Activated CD4-positive, alpha-beta T cell treated with anti-CD3 and anti-CD28 coated beads, Interleukin-2, amount 50 U/mL, for 48 hours (primary cell): ENCODE measurements at regions not wholly inside any gene's neighbourhood (a gene's known extent, or its start where the extent isn't known, plus 50 kb on each side); places are given as distances from the start of the nearest gene placed in this dataset.

ENCODE experiments used
- DNase-seq, 2 experiments: peaks; one replicate each; pipeline ENCODE4 v3.0.0-alpha.2; 2020

DNA sequence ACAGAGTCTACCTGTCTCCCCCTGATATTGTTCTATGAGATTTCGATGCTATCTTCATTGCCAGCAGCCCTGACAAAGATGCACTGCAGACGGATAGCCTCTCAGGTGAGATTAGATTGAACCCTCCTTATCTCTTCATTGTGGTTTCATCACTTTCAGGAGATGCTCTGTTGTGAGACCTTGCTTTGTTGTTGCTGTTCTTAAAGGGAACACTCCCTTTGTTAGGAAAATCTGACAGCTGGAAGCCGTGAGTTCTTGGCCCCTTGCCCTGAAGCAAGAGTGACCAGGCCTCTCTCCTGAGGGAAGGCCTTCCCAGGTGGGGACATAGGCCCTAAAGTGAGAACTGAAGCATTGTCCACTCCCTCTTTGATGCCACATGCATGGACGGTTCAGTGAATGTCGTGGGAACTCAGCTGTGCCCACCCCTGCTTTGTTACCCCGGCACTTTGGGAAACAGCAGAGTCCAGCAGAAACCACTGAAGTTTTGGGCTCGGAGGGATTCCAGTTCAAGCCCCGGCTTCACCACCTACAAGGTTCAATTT lies 976.1 kb downstream of the TBC1D22A start:
- no peak for DNase-seq

DNA sequence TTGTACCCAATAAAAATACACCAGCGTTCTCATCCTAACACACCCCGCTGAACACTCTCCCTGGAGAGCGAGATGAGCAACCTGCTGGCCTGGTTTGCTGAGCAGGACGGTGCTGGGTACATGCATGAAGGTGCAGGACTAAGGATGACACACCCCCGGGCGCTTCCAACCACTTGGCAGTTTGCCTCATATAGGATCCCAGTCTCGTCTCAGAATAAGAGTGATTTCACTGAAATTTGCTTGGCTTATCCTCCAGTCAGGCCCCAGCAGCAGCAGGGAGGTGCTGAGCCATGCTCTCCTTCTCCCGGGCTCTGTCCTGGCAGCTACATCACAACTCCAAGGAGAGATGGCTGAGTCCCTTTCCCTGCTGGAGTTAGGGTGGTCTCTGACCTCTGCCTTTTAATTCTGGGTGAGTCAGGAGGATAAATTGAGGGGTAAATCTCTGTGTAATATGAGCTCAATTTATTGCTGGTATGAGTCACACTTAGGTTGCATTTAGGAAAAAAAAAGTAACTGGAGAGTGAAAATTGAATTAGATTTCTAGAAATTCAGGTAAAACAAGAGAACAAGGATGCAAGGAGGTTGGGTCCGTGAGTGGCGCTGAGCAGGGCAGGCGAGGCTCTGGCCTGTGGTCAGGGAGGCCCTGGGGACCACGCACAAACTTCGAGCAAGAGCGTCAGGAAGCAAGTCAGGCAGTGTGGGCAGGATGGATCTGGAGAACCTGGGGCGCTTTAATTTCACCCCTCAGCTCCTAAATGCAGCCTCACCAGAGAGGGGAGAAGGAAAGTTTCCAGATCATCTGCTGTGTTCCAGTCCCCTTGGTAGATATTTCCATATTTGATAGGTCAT lies 974.0 kb downstream of the TBC1D22A start:
- DNase-seq: no peak

GRCh38 chr22:47734511-47734910 lies 972.1 kb downstream of the TBC1D22A start:
- no peak for DNase-seq

- no peak for DNase-seq
These were observed 965.2 kb downstream of the TBC1D22A start for GRCh38 chr22:47727641-47728040.

DNA sequence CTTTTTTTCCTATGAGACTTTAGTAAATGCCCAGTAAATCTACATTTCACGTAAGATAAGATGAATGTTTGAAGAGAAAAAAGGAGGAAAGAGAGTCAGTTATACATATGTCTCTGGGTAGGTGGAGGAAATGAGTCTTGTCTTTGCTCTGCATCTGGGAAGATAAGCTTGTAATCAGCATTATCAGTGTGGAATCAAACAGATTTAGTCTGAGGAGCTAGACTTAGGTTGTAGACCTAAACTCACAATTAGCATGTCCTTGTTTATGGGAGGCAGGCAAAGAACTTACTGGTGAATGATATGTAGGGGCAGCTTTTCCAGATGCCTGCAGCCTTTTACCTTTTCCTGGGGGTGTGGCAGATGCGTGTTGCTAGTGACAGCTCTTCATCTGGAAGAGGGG lies 962.3 kb downstream of the TBC1D22A start:
- no peak for DNase-seq

DNA sequence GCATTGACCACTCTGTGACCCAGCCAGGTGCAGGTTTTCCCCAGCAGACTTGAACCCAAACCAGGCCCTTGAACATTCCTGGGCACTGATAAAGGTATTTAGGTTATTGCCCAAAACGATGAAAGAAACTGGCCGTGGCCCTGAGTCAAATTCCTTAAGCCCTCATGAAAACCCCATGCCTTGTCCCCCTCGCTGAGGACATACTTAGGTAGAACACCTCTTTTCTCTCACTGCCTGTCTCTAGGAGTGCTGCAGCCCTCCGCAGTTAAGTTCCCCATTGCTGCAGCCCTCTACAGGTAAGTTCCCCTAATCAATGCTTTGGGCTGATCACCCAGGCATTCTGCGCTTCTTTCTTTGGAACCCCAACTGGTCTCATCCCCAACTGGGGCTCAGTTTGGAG lies 961.6 kb downstream of the TBC1D22A start:
- DNase-seq: no peak

- no peak for DNase-seq
These were observed 955.9 kb downstream of the TBC1D22A start for GRCh38 chr22:47718337-47718736.

- no peak for DNase-seq
These were observed 954.6 kb downstream of the TBC1D22A start for GRCh38 chr22:47716890-47717615.

- no peak for DNase-seq
These were observed 953.6 kb downstream of the TBC1D22A start for GRCh38 chr22:47715866-47716578.

DNA sequence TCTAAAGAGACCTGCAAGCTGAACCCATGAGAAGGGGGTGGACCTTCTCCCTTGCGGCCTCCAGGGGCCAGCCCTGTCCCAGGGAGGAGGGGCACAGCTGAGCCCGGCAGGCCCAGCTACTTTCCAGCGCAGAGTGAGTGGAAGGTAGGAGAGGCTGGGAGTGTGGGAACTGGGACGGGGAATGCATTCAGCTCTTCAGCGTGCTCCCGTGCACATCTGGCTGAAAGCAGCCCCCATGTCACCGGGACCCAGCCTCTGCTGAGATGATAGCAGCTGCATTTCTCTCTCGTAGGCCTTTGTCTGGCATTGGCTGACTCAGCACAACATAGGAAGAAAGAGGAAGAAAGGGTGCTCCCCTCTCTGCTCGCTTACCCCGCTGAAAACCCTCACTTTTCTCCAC lies 951.5 kb downstream of the TBC1D22A start:
- DNase-seq: no peak

GRCh38 chr22:47710135-47710534 lies 947.7 kb downstream of the TBC1D22A start:
- DNase-seq: no peak

DNA sequence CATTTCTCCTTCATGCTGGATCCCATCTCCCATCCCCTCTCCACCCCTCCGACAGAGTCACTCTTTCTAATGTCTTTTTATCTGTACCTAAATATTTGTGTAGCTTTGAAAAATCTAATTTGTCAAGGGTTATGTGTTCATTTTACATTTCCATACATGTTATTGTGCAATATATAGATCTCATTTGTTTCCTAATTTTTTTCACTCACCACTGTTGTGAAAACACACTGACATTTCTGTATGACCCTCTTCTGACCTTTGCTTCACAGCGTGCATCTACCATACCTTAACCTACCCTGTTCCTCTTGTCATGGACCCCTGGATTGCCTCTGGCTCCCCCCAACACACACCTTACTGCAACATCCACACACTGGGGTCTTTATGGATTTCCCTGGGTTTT lies 942.9 kb downstream of the TBC1D22A start:
- no peak for DNase-seq

- DNase-seq: no peak
These were observed 936.5 kb downstream of the TBC1D22A start for GRCh38 chr22:47698906-47699305.

- no peak for DNase-seq
These were observed 935.4 kb downstream of the TBC1D22A start for GRCh38 chr22:47697861-47698260.

DNA sequence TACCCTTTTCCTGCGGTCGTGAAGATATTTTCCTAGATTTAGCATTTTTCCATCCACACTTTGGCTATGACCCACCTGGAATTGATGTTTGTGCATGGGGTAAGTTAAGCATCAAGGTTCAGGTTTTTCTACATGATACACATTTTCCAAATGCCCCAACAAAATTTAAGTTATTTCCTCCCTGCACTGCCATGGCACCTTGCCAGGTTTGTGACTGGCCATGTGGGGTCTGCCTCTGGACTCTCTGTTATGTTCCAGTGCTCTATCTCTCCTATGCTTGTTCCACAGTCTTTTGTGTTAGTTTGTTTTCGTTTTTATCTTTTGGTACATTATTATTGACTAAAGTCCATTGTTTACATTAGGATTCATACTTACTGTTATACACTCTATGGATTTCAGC lies 934.3 kb downstream of the TBC1D22A start:
- DNase-seq: no peak

DNA sequence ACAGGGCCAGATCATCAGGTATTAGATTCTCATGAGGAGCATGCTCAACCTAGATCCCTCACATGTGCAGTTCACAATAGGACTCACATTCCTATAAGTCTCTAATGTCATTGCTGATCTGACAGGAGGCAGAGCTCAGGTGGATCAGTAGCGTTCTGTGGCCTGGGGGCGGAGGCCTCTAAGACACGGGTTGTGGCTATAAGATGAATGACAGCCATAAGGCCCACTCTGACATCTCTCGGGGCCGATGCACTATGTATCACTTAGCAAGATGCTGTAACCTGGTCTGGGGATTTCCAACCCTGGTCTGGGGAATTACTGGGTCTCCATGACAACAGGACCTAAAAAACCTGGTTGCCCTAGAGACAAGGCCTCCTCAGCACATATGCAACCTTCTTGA lies 932.7 kb downstream of the TBC1D22A start:
- DNase-seq: no peak

GRCh38 chr22:47694536-47695130 lies 932.2 kb downstream of the TBC1D22A start:
- DNase-seq: no peak

- no peak for DNase-seq
These were observed 931.2 kb downstream of the TBC1D22A start for GRCh38 chr22:47693606-47694005.

GRCh38 chr22:47692811-47693210 lies 930.4 kb downstream of the TBC1D22A start:
- DNase-seq: no peak

GRCh38 chr22:47691152-47691895 lies 928.9 kb downstream of the TBC1D22A start:
- no peak for DNase-seq

- DNase-seq: no peak
These were observed 928.1 kb downstream of the TBC1D22A start for GRCh38 chr22:47690586-47690985.

GRCh38 chr22:47690166-47690565 lies 927.7 kb downstream of the TBC1D22A start:
- DNase-seq: no peak
